GM20431 (cell line): ENCODE measurements at regions not wholly inside any gene's neighbourhood (a gene's known extent, or its start where the extent isn't known, plus 50 kb on each side); places are given as distances from the start of the nearest gene placed in this dataset.

Experiments used
- in situ Hi-C: fragments of 300-500 bp; cut with MseI, MboI; formaldehyde crosslinking; loops from one replicate; pipeline ENCODE4 v1.15.0; 2020; ENCODE audit warnings: low sequenced_read_pairs; ENCODE audit not compliant: unreplicated experiment

DNA sequence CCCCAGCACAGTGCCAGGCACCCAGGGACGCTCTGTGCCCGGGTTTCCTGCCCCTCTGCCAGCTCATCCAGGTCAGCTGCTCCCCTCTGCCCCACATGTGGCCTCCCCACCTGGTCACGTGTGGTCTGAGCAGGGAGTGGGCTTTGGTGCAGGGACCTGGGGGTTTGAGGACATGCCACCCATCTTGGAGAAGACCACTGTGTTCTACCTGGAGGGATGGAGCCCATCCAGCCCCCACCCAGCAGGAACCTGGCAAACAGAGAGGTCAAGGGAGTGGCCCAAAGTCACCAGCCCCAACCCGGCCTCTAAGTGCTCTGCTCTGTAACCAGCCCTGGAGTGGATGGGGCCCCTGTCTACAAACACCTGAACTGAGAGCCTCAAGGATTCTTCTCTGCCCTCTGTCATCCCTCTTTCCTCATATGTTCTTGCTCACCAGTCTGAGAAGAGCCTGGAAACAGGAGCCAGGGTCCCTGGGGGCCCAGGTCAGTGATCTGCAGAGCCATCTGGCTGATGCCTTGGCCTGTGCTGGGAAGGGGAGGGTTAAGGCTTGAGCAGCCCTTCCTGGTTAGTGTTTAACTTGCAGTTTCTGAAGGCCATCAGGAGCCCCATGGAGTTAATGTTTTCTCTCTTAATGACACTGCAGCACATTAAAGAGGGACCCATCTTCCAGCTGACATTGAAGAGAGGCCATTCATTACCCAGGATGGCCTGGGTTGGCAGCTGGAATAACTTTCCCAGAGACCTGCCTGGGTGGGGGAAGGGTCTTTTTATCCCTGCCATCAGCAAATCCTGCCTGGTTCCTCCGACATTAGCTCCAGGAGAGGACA lies 235.4 kb downstream of the PTPRU start:
- in situ Hi-C loops, result no loop called here

DNA sequence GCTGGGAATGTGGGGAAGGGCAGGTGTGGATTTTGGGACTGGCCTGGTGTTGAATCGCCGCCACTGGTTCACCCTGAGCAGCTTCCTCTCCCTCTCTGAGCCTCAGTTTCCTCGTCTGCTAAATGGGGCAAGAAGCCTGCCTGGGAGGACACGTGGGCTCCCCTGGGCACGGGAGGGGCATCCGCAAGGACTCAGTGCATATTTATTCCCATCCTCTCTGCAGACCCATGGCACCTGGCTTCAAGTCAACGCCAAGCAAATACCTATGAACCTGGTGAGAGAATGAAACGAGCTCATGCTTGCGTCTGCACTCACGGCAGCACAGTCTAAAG lies 234.4 kb downstream of the PTPRU start:
- in situ Hi-C loops, result no loop called here

DNA sequence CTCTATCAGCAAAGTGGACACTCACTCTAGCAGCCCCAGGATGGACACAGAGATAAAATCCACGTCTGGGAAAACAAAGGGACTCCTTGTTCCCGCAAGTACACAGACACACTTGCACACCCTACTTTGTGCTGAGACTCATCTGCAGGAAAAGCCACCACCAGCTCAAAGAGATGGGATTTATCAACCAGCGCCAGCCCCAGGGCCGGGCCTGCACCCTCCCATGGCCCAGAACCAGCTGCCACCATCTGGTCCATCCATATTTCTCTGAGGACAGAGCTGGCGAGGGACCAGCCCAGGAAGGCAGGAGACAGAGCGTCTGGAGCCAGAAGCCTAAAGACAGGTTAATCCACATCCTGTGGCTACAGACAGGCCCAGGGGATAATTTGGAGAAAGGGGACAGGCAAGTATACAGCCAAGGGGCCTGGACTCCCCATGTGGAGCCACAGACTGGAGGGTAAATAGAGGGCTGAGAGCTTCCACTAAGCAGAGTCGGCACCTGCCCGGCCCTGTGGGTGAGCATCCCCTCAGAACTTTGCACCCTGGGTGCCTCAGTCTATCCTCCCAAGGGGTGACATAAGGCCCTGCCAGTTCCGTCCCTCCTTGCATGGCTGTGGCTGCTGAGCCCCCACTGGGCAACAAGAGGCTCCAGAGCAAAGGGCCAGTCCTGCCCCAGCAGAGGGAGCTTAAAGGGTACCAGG lies 233.9 kb downstream of the PTPRU start:
- in situ Hi-C loops, result no loop called here

DNA sequence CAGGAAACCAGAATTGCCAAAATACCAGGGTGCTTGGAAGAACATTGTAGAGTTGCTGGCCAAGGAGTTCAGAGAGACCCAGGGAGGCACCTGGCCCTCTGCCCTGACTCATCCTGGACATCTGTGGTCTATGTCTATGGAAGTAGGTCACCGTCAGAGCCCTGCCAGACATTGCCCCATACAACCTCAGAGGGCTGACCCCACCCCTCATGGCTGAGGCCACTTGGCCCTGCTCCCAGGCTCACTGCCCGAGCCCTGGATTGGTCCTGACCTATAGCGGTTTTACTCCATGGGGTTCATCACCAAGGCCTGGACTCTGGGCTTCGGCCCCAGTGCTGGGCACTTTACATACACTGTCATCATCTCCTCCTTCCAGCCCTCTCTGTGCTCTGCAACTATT lies 233.1 kb downstream of the PTPRU start:
- in situ Hi-C loops, result no loop called here

DNA sequence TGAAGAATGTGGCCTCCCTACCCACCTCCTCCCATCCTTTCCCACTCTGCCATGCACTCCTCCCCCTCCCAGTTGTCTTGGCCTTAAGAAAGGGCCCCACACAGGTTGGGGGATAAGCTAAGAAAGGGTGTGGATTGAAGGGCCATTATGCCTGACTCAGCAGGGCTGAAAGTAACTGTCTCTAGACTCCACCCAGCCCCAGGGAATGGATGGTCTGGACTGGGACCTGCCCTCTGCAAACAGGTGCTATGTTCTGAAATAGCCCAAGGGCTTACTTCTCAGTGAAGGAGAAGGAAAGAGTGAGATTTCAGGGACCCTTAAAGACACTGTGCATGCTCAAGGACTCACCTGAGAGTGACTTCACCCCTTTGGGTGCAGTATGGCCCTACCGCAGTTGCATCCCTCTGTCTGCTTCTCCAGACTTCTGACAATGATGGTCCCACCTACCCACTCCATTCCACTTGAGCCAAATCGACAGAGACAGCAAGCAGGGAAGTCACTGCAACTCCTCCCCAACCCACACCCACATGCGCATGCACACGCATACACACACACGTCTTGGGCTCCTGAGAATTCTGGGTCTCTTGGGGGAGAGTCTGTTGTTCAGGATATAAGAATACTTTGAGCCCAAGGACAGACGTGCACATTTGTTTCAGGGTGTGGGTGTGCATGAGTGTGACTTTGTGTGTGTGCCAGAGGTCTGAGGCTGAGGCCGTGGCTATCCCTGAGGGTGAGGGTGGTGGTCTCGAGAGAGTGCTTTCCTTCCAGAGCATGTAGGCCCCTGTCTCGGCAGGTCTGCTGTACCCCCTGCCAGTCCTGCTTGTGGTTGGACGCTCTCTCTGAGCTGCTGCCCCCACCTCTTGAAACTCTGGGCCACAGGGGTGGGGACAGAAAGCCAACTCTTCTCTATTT lies 231.9 kb downstream of the PTPRU start:
- in situ Hi-C loops, result no loop called here

DNA sequence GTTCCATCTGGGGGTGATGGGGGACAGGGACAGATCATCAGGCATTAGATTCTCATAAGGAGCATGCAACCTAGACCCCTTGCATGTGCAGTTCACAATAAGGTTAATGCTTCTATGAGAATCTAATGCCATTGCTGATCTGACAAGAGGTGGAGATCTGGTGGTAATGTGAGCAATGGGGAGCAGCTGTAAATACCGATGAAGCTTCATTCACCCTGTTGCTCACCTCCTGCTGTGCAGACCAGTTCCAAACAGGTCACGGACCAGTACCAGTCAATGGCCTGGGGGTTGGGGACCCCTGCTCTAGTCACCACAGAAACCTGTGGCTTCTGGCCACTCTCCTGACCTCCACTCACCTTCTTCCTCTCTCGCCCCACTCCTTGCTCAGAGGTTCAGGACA lies 229.9 kb downstream of the PTPRU start:
- in situ Hi-C loops, result no loop called here

DNA sequence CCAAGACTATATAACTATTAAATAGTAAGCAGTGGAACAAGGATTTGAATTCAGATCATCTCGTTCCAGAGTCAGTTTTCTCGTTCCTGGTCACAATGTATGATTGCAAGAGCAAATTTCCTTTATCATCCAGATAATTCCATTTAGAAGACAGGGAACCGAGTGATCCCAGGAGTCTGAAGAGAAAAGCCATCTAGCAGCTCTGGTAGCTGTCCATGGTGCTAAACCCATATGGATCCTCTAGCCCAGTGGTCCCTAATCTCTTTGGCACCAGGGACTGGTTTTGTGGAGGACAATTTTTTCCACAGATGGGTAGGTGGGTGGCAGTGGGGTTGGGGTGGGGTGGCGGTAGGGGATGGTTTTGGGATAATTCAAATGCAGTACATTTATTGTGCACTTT lies 229.4 kb downstream of the PTPRU start:
- in situ Hi-C loops, result no loop called here

DNA sequence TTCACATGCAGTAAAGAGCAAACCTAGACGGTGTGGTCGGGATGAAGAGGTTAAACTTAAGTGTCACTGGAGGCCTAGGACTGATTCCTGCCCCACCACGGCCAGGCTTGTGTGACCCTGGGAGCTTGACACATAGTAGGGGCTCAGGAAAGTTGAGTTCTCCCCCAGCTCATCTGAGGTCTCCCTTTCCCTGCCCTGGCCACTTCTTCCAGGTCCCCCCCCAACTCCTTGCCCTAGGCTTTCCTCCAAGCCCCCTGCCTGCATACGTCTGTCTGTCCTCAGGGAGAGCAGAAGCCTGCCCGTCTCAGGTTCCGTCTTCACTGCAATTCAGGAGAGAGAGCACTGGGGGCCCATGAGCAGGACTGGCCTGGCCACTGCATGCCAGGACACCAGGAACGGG lies 225.8 kb downstream of the PTPRU start:
- in situ Hi-C loops, result no loop called here

DNA sequence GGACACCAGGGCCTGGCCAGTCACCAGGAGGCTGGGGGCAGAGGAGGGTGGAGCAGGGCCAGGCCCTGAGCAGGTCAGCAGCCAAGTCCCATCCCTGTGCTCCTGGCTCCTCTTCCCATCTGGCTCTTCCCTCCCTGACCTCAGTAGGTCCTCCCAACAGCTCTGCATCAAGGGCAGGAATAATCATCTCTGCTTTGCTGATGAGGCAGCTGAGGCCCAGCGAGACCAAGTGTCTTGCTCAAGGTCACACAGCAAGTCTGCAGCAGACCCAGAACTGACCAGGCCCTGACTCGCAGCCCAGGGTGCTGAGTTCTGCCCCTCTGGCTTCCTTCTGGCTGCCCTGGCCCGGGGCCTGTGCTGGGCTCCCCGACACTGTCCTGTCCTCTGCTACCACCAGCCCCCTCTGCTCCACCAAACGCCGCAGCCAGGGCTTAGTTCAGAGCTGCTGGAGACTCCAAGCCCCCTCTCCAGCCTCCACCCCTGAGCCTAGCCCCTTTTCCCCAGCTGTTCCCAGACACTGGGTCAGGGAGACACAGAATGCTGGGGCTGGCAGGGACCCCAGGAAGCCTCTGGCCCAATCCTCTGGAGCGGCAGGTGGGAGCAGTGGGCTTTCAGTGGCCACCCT lies 224.9 kb downstream of the PTPRU start:
- in situ Hi-C loops, result no loop called here

DNA sequence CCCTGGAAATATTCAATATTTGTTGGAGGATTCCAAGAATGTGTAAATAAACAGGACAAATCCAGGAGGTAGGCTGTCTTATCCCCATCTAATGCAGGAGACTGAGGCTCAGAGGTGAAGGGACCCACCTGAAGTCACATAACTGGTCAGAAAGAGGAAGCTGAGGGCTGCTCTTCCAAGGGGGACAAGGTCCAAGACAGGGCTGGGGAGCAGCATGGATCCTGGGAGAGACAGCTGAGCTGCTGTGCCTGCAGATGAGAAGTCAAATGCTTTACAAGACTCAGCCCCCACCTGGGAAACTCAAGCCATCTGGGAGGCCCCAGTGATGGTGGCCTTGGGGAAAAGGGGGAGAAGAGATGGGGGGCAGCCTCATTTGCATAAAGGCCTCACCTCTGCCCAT lies 224.4 kb downstream of the PTPRU start:
- in situ Hi-C loops, result no loop called here

DNA sequence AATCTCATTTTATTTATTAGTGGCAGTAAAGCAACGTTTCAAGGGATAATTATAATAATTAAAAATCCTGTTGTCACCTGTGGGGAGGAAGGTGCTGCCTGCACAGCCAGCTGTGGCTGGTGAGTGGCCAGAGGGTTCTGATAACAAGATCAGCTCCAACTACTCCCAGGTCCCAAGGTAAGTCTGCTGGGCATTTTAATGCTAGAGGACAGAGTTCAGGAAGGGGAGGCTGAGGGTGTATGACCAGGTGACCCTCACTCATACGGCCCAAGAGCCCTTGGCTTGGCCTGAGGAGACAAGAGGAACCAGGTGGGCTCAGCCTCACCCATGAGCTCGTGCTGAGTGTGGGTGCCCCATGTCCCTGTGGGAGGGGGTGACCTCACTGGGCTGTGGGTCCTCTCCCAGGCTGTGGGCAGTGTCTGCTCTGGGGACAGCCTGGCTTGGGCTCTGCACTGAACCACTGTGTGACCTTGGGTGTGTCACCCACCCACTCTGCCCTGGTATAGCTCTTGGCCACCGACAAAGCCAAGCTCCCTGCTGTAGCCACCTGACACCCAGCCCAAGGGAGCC lies 223.8 kb downstream of the PTPRU start:
- in situ Hi-C loops, result no loop called here

DNA sequence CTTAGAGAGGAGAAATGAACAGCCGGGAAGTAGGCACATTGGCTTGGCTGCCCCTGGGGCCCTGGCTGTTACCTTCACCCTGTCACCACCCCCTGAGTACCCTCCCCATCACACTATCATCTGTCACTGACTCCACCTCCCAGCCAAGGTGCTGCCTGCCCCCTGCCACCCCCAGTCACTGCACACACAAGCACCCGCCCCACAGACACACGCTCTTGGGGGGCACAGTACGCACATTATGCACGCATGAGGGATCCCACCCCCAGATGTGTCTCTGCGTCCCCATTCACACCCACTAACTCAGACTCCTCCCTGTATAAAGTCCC lies 223.3 kb downstream of the PTPRU start:
- in situ Hi-C loops, result no loop called here

DNA sequence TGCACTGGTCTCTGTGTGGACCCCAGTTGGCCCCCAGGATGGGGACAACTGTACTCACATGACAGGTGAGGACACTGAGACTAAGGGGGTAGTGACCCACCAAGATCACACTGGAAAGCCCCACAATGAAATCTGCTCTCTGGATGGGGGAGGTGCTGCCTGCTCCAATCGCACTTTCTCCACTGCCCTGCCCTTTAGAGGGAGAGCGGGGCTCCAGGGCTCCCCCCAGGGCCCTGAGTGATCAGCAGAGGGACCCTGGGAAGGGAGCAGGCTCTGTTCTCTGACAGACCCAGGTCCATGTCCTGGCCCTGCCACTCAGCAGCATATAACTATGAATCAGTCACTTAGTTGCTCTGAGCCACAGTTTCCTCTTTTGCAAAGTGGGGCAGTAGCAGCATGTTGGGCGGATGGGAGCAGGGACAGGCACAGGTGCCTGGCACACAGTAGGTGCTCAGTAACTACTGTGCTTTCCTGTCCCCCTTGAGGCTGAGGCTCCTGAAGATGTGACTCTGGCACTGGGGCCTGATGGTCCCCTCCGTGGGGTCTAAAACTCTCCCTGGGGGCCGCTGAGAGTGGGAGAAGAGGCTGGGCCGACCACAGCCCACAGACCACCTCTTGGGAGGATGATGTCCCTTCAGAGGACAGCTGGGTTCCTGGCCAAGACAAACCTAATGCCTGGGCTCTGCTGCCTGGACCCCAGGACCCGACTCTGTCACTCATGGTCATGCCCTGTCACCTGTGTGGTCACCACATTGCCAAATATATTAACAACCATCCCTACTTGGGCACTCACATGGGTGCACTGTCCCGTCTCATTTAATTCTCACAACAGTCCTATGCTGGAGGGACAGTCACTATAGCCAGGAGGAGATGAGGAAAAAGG lies 222.7 kb downstream of the PTPRU start:
- in situ Hi-C loops, result no loop called here

DNA sequence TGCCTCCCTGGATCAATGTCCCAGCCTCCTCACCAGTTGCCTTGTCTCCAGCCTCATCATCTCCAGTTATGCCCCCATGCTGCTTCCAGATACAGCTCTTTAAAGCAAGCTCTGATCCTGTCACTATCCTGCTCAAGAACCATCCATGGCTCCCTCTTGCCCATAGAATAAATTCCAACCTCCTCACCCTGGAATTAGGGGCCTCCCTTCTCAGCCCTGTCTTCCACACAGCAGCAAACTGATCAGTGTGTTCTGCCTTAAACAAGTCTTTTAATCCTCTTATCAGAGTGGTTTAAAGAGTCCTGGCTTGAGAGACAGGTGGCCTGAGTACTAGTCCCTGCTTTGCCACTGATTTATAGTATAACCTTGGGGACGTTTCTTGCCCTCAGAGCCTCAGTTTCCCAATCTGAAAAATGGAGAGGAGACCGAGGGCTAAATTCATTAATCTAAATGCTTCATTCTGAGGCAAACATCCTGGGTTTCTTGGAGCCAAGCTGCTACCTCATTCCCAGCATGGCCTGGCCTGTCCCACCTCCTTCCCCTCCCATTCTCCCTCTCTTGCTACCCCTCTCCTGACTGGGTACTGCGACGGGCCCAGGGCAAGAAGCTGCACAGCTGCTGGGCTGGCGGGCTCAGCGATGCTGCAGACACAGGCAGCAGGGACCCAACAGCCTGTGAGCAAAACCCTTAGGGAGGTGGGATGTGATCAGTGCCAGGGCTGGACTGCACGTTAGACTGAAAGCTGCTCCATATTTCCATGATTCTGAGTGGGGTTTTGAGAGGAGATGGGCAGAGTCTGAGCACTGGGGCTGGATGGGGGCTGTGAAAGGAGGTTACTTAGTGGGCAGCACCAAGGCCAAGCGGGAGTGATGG lies 221.4 kb downstream of the PTPRU start:
- in situ Hi-C loops, result no loop called here

DNA sequence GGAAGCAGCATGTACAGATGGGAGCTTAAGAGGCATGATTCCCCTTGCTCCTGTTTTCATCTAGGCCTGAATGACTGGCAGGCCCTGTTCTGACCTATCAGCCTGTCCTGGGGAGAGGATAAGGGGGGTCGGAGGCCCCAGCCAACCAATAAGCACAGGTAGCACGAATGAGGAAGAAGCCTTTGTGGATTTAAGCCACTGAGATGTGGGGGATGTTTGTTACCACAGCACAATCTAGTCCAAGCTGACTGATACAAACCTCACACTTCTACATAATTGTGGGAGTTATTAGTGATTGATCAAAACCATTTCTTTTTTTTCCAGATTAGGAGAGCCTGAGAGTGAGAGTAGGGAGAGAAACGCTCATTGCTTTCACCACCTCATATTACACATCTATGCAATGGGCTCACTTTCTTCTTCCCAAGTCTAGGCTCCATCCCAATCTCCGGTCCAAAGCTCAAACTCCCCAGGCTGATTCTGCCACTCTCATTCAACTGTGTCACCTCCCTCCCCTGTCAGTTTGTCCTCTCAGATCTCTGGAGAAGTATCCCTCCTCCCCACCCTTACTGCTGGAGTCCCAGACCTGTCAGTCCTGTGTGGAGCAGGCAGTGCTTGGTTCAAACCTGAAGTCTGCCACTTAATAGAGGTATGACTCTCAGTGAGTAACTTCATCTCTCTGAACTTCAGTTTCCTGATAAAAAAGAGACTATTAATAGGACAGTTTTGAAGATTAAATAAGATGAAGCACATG lies 220.5 kb downstream of the PTPRU start:
- in situ Hi-C loops, result no loop called here

DNA sequence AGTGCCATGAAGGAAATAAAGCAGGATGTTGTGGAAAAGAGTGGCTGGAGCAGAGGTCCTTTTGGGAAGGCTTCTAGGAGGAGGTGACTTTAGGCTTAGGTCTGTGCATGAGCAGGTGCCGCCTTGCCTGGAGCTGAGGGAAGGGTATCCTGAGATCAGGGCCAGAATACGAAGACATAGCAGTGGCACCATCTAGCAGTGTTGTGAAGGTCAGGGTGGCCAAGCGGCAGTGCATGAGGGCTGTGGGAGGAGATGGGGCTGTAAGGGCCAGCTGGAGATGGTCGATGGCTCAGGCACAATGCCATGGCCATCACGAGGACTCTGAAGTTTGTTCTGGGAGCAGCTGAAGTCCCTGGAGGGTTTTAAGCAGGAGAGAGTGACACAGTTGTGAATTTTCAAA lies 219.5 kb downstream of the PTPRU start:
- in situ Hi-C loops, result no loop called here

DNA sequence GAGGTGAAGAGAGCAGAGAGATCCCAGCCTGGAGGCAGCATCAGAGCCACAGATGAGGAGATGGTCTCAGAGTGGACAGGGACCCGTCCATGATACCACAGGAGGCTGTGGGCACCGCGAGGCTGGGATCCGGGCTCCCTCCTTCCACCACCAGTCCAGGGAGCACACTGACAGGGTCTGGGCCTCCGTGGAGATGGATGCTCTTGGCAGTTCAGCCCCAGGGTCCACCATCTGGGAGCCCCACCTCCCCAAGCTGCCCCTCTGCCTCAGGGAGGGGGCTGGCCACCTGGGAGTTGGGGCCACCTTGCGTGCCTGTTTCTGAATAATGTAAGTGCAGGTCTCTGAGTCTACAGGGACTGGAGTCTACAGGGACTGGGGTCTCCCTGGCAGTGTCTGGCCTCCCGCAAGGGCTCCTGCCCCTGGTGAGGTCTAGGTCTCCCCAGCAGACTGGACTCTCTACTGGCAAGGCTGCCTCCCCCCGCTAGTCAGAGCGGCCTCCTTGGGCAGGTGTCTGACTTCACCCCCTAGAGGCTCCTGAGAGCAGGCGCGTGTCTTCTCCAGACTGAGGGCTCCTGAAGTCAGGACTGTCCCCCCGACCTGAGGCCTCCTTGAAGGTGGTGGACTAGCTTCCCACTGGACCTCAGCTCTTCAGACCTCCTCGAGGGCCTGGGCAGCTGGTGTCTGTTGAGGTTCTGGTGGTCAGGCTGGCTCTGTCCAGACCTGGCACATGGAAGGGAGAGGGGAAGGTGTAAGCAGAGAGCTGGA lies 218.5 kb downstream of the PTPRU start:
- in situ Hi-C loops, result no loop called here
